HepG2 (cell line): ENCODE measurements at regions not wholly inside any gene's neighbourhood (a gene's known extent, or its start where the extent isn't known, plus 50 kb on each side); places are given as distances from the start of the nearest gene placed in this dataset.

Experiments used
- ATAC-seq: fragments of 200-7000 bp; cut with Tn5 transposase; 3 replicates; pipeline ENCODE4 v1.9.1; 2020; ENCODE audit warnings: mild to moderate bottlenecking, moderate library complexity
- BruUV-seq: library from RNA; stranded (reverse); fragments of 400-500 nt; replicated peaks from 2 replicates; lab custom pipeline; 2021; lab: Mats Ljungman, UMichigan
- CTCF ChIA-PET: fragments of 300-600 bp; formaldehyde crosslinking; extraction: SDS; loops from one replicate; lab custom pipeline; 2021; ENCODE audit warnings: low total read pairs, inconsistent platforms, low intra/inter-chr PET ratio; lab: Yijun Ruan, JAX
- POLR2A ChIA-PET: fragments of 350-600 bp; sonication (Branson Sonifier 250); formaldehyde crosslinking; loops from one replicate; lab custom pipeline; 2020; ENCODE audit warnings: antibody characterized with exemption, inconsistent platforms; lab: Yijun Ruan, JAX
- DNase-seq: peaks from one replicate; pipeline ENCODE4 v3.0.0-alpha.2; 2015; ENCODE audit warnings: low spot score
- FAIRE-seq: peaks from 3 replicates; lab custom pipeline; 2011; peaks lifted over from hg19 to GRCh38; lab: Jason Lieb, UNC
- H2AFZ ChIP-seq: one replicate; pipeline ENCODE4 v1.6.1; 2011; ENCODE audit warnings: low read length, inconsistent platforms
- H3K27ac ChIP-seq: fragments of 300-600 bp; 3 replicates; pipeline ENCODE4 v1.8.0; 2011; ENCODE audit warnings: mixed run types, mild to moderate bottlenecking, mixed read lengths, low read length, inconsistent platforms; ENCODE audit not compliant: insufficient read depth; ENCODE audit errors: extremely low read length
- H3K27me3 ChIP-seq, 2 experiments: fragments of 200-600 bp in 1 of 2; 2 replicates in 1 of 2; 3 replicates in 1 of 2; pipeline versions ENCODE4 v1.6.0 to v1.8.0; 2011; ENCODE audit warnings: low read length in 2 of 2, mild to moderate bottlenecking in 2 of 2, moderate library complexity in 2 of 2, inconsistent platforms in 1 of 2; ENCODE audit not compliant: insufficient read depth in 2 of 2, control insufficient read depth in 1 of 2
- H3K36me3 ChIP-seq, 2 experiments: fragments of 200-600 bp in 1 of 2; replicated peaks in 1 of 2; 2 replicates in 1 of 2; 3 replicates in 1 of 2; pipeline versions ENCODE4 v1.5.1 to v1.8.0; 2011; ENCODE audit warnings: low read length in 2 of 2, inconsistent platforms in 1 of 2; ENCODE audit not compliant: insufficient read depth in 2 of 2, control insufficient read depth in 1 of 2
- H3K4me1 ChIP-seq: 2 replicates; pipeline ENCODE4 v1.5.1; 2012; ENCODE audit warnings: low read length, inconsistent platforms; ENCODE audit not compliant: insufficient read depth
- H3K4me2 ChIP-seq: 2 replicates; pipeline ENCODE4 v1.6.0; 2011; ENCODE audit warnings: low read depth, low read length, inconsistent platforms
- H3K4me3 ChIP-seq, 3 experiments: fragments of 200-600 bp in 1 of 3; sonication (generic), shearing (Covaris generic) in 1 of 3; replicated peaks in 1 of 3; 2 replicates each; pipeline ENCODE4 v1.5.1; 2011 to 2016; ENCODE audit warnings: low read length in 3 of 3, inconsistent platforms in 2 of 3, low read depth in 2 of 3, mild to moderate bottlenecking in 2 of 3, control low read depth in 1 of 3, mixed read lengths in 1 of 3; ENCODE audit not compliant: insufficient read depth in 1 of 3
- H3K79me2 ChIP-seq: one replicate; pipeline ENCODE4 v1.6.1; 2011; ENCODE audit warnings: low read length, inconsistent platforms; ENCODE audit not compliant: insufficient read depth
- H3K9ac ChIP-seq: 2 replicates; pipeline ENCODE4 v1.6.0; 2011; ENCODE audit warnings: mild to moderate bottlenecking, low read depth, low read length, inconsistent platforms; ENCODE audit not compliant: insufficient read depth
- H3K9me3 ChIP-seq: 2 replicates; pipeline ENCODE4 v1.5.1; 2012; ENCODE audit warnings: mild to moderate bottlenecking, low read length
- H4K20me1 ChIP-seq: 2 replicates; pipeline ENCODE4 v1.6.0; 2011; ENCODE audit warnings: inconsistent platforms, mild to moderate bottlenecking, low read length, moderate library complexity; ENCODE audit not compliant: insufficient read depth
- FLYWCH1 ChIP-seq: sonication (generic); formaldehyde crosslinking; IDR thresholded peaks from 2 replicates; pipeline ENCODE4 v1.8.1; 2023; ENCODE audit warnings: mild to moderate bottlenecking, missing genetic modification reagents
- GATAD1 ChIP-seq: IDR thresholded peaks from 2 replicates; pipeline ENCODE4 v1.6.1; 2016; ENCODE audit warnings: missing genetic modification reagents, missing compliant biosample characterization
- HIVEP1 ChIP-seq: sonication (generic); formaldehyde crosslinking; IDR thresholded peaks from 2 replicates; pipeline ENCODE4 v1.4.0; 2020; ENCODE audit warnings: mild to moderate bottlenecking, missing genetic modification reagents
- JUN ChIP-seq: sonication (generic); formaldehyde crosslinking; IDR thresholded peaks from 2 replicates; pipeline ENCODE4 v1.4.0; 2020; ENCODE audit warnings: mild to moderate bottlenecking, missing genetic modification reagents
- MTF2 ChIP-seq: sonication (generic); formaldehyde crosslinking; IDR thresholded peaks from 2 replicates; pipeline ENCODE4 v1.5.0; 2020; ENCODE audit warnings: missing genetic modification reagents, borderline replicate concordance
- NFRKB ChIP-seq: fragments of 450-650 bp; IDR thresholded peaks from 2 replicates; pipeline ENCODE4 v1.6.1; 2017
- PHF21A ChIP-seq: sonication (generic); formaldehyde crosslinking; IDR thresholded peaks from 2 replicates; pipeline ENCODE4 v1.5.0; 2020; ENCODE audit warnings: mild to moderate bottlenecking, missing genetic modification reagents
- PITX1 ChIP-seq: sonication (generic); formaldehyde crosslinking; IDR thresholded peaks from 2 replicates; pipeline ENCODE4 v1.5.1; 2020; ENCODE audit warnings: mild to moderate bottlenecking, missing genetic modification reagents
- RORA ChIP-seq: sonication (generic); formaldehyde crosslinking; IDR thresholded peaks from 2 replicates; pipeline ENCODE4 v1.5.0; 2020; ENCODE audit warnings: mild to moderate bottlenecking, missing genetic modification reagents, moderate library complexity
- ZBTB7B ChIP-seq: sonication (generic); formaldehyde crosslinking; IDR thresholded peaks from 2 replicates; pipeline ENCODE4 v1.4.0; 2020; ENCODE audit warnings: missing genetic modification reagents
- ZFP41 ChIP-seq: sonication (generic); formaldehyde crosslinking; IDR thresholded peaks from 2 replicates; pipeline ENCODE4 v1.4.0; 2020; ENCODE audit warnings: mild to moderate bottlenecking, missing genetic modification reagents, borderline replicate concordance
- ZMYM3 ChIP-seq: sonication (generic); formaldehyde crosslinking; IDR thresholded peaks from 2 replicates; pipeline ENCODE4 v1.5.1; 2020; ENCODE audit warnings: mild to moderate bottlenecking, missing genetic modification reagents
- ZNF660 ChIP-seq: sonication (generic); formaldehyde crosslinking; IDR thresholded peaks from 2 replicates; pipeline ENCODE4 v1.5.1; 2020; ENCODE audit warnings: mild to moderate bottlenecking, low read depth, missing genetic modification reagents, borderline replicate concordance
- WGBS: methylation state at CpG from one replicate; pipeline ENCODE4 v1.1.6; 2017; ENCODE audit warnings: low lambda C conversion rate; 5-methylcytosine and 5-hydroxymethylcytosine counted together
- in situ Hi-C: cut with HindIII; loops from 2 replicates; pipeline ENCODE4 v1.10.0; 2017; ENCODE audit warnings: low pct_unique_long_range_greater_than_20kb; ENCODE audit not compliant: extremely low pct_ligation_motif_present
- intact Hi-C: fragments of 100-400 bp; cut with micrococcal nuclease; formaldehyde crosslinking; loops from one replicate; pipeline ENCODE4 v1.10.0; 2022; ENCODE audit not compliant: unreplicated experiment
- TF ChIP-seq, protein P1 (sequence below): sonication (generic); formaldehyde crosslinking; IDR thresholded peaks from 2 replicates; pipeline ENCODE4 v1.4.0; 2020; ENCODE audit warnings: missing genetic modification reagents
- TF ChIP-seq, protein P2 (sequence below): sonication (generic); formaldehyde crosslinking; IDR thresholded peaks from 2 replicates; pipeline ENCODE4 v1.5.0; 2020; ENCODE audit warnings: mild to moderate bottlenecking, missing genetic modification reagents
- TF ChIP-seq, protein P3 (sequence below): sonication (generic); formaldehyde crosslinking; IDR thresholded peaks from 2 replicates; pipeline ENCODE4 v1.4.0; 2020; ENCODE audit warnings: low read depth, missing genetic modification reagents

DNA sequence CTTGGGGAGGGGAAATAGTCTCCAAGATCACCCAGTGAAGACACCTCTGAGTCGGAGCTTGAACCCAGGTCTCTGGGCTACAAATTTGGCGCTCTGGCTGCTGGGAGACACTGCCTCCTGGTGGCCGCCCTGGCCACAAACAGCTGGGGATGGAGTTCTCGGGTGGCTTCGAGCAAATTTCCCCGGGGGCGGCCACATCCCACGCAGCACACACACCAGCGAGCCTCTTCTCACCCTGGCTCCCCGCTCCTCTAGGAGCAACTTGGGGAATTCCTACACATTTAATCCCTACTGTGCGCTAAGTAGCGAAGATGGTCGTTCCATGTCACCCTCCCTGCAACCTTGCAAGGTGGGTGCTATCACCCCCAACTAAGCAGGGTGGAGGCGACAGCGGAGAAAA lies 66.2 kb upstream of the BEGAIN start (continued):
- TF ChIP-seq JUN (CRISPR knock-in tag) (no peak), GATAD1 (CRISPR knock-in tag) (no peak), PHF21A (CRISPR knock-in tag) (no peak), ZBTB7B (0 out of 2 replicates have a peak, but pooled peaks have one; percentile 23), ZNF660 (CRISPR knock-in tag) (no peak), FLYWCH1 (CRISPR knock-in tag) (no peak), MTF2 (CRISPR knock-in tag) (no peak)
- TF ChIP-seq, protein P1, sequence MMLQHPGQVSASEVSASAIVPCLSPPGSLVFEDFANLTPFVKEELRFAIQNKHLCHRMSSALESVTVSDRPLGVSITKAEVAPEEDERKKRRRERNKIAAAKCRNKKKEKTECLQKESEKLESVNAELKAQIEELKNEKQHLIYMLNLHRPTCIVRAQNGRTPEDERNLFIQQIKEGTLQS (CRISPR knock-in tag): no peak

DNA sequence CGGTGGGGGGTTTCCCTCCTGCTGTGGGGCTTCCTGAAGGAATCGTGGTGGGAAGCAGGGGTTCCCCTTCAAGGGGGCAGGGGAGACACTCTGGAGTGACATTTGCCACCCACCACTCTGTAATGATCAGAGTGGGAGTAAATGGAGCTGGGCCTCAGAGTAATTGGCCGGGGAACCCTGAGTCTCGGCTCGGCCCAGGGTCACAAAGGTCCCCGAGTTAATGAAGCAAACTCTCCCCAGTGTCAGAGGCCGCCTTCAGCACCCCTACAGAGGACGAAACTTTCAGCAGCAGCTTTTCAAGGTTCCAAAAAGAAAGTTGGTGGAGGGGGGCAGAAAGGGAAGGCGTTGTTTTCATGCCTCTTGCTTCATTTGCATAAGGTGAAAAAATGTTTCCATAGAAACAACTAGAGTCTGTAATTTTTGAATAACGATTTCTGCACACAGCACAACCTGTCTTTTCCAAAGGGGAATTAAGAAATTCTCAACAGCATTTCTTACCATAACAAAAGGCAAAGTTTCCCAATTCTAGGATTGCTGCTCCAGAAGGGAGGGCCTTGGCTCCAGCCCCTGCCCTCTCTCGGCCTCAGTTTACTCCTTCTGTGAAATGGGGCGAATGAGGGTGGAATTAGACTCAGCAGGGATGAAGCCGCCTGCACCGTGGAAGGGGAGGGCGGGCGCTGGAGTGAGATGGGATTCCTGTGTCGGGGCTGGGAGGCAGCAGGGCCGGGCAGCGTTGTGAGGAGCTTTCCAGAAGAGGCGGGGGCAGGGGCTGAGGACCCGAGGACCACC lies 67.0 kb upstream of the BEGAIN start:
- H3K9me3 ChIP-seq: no peaks in the 10 kb centered on the region
- peaks cover 51% of the 10 kb centered on the region for H3K4me1 ChIP-seq
- ChIA-PET CTCF (interaction anchor here (1.0 to 2.6 kb wide), 3 partner anchors 237 to 271 kb away, joined by 3 to 9 read pairs (median 3); no protein-coding TSS in a partner anchor), POLR2A (no interaction called here)
- in situ Hi-C loops (loop anchor here (5.0 kb wide), 1 partner anchor 267 kb away; no protein-coding TSS in a partner anchor), intact Hi-C loops (loop anchor here (2.0 kb wide), 1 partner anchor 271 kb away; no protein-coding TSS in a partner anchor)
- H3K79me2 ChIP-seq: no peaks in the 10 kb centered on the region
- no peak overlapping the region for H3K27ac ChIP-seq
- H3K9ac ChIP-seq: no peak overlapping the region
- no peaks in the 10 kb centered on the region for H4K20me1 ChIP-seq
- ATAC-seq: peak; percentile 32
- H3K4me2 ChIP-seq: peak overlapping the region; percentile 69
- no peak for DNase-seq
- no peaks in the 10 kb centered on the region for H3K36me3 ChIP-seq
- no peak for FAIRE-seq
- no peak overlapping the region for H2AFZ ChIP-seq
- BruUV-seq: no TSS peak
- WGBS: 11% methylated on average over 18 of the region's 21 CpGs
- peak overlapping the region; percentile 32 to 71 (median 38); a peak in 4 of 6 replicates for H3K4me3 ChIP-seq
- H3K27me3 ChIP-seq: peaks cover 0 to 47% of the 10 kb centered on the region in 2 experiments; a peak in 4 of 5 replicates
- TF ChIP-seq PITX1 (0 out of 2 replicates have a peak, but pooled peaks have one; percentile 20), RORA (no peak), HIVEP1 (CRISPR knock-in tag) (no peak), ZFP41 (no peak), ZMYM3 (CRISPR knock-in tag) (0 out of 2 replicates have a peak, but pooled peaks have one; percentile 17), NFRKB (no peak)
- TF ChIP-seq, protein P2, sequence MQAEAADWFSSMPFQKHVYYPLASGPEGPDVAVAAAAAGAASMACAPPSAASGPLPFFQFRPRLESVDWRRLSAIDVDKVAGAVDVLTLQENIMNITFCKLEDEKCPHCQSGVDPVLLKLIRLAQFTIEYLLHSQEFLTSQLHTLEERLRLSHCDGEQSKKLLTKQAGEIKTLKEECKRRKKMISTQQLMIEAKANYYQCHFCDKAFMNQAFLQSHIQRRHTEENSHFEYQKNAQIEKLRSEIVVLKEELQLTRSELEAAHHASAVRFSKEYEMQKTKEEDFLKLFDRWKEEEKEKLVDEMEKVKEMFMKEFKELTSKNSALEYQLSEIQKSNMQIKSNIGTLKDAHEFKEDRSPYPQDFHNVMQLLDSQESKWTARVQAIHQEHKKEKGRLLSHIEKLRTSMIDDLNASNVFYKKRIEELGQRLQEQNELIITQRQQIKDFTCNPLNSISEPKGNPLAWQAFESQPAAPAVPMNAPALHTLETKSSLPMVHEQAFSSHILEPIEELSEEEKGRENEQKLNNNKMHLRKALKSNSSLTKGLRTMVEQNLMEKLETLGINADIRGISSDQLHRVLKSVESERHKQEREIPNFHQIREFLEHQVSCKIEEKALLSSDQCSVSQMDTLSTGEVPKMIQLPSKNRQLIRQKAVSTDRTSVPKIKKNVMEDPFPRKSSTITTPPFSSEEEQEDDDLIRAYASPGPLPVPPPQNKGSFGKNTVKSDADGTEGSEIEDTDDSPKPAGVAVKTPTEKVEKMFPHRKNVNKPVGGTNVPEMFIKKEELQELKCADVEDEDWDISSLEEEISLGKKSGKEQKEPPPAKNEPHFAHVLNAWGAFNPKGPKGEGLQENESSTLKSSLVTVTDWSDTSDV (CRISPR knock-in tag): no peak; the same call in 1 of the 2 replicates
- TF ChIP-seq, protein P3, sequence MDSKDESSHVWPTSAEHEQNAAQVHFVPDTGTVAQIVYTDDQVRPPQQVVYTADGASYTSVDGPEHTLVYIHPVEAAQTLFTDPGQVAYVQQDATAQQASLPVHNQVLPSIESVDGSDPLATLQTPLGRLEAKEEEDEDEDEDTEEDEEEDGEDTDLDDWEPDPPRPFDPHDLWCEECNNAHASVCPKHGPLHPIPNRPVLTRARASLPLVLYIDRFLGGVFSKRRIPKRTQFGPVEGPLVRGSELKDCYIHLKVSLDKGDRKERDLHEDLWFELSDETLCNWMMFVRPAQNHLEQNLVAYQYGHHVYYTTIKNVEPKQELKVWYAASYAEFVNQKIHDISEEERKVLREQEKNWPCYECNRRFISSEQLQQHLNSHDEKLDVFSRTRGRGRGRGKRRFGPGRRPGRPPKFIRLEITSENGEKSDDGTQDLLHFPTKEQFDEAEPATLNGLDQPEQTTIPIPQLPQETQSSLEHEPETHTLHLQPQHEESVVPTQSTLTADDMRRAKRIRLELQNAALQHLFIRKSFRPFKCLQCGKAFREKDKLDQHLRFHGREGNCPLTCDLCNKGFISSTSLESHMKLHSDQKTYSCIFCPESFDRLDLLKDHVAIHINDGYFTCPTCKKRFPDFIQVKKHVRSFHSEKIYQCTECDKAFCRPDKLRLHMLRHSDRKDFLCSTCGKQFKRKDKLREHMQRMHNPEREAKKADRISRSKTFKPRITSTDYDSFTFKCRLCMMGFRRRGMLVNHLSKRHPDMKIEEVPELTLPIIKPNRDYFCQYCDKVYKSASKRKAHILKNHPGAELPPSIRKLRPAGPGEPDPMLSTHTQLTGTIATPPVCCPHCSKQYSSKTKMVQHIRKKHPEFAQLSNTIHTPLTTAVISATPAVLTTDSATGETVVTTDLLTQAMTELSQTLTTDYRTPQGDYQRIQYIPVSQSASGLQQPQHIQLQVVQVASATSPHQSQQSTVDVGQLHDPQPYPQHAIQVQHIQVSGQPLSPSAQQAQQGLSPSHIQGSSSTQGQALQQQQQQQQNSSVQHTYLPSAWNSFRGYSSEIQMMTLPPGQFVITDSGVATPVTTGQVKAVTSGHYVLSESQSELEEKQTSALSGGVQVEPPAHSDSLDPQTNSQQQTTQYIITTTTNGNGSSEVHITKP (CRISPR knock-in tag): no peak
